Mesothelial cell of epicardium (in vitro differentiated cells): ENCODE measurements at regions not wholly inside any gene's neighbourhood (a gene's known extent, or its start where the extent isn't known, plus 50 kb on each side); places are given as distances from the start of the nearest gene placed in this dataset.

Experiments used
- DNase-seq, 2 experiments: peaks; one replicate each; pipeline ENCODE4 v3.0.0; 2021; ENCODE audit warnings: low spot score in 2 of 2; ENCODE audit not compliant: unreplicated experiment in 2 of 2
- H3K27ac Mint-ChIP-seq: 2 replicates; pipeline ENCODE4 v1.8.0; 2021; ENCODE audit warnings: mixed read lengths
- H3K27me3 Mint-ChIP-seq: 2 replicates; pipeline ENCODE4 v1.8.0; 2021; ENCODE audit warnings: low read depth, mixed read lengths
- H3K36me3 Mint-ChIP-seq: 2 replicates; pipeline ENCODE4 v1.8.0; 2021; ENCODE audit warnings: mixed read lengths
- H3K4me1 Mint-ChIP-seq: 2 replicates; pipeline ENCODE4 v1.8.0; 2021; ENCODE audit warnings: mixed read lengths
- H3K4me3 Mint-ChIP-seq: 2 replicates; pipeline ENCODE4 v1.8.0; 2021; ENCODE audit warnings: mild to moderate bottlenecking, moderate library complexity, mixed read lengths
- H3K9me3 Mint-ChIP-seq: 2 replicates; pipeline ENCODE4 v1.8.0; 2021; ENCODE audit warnings: mixed read lengths
- TF ChIP-seq, protein P1 (sequence below): fragments of 200-600 bp; sonication (generic); IDR thresholded peaks from one replicate; pipeline ENCODE4 v1.5.0; 2021; ENCODE audit warnings: antibody characterized with exemption; ENCODE audit not compliant: unreplicated experiment

GRCh38 chr2:175462246-175462645 is 280.7 kb upstream of the ATP5MC3 start:
- TF ChIP-seq, protein P1, sequence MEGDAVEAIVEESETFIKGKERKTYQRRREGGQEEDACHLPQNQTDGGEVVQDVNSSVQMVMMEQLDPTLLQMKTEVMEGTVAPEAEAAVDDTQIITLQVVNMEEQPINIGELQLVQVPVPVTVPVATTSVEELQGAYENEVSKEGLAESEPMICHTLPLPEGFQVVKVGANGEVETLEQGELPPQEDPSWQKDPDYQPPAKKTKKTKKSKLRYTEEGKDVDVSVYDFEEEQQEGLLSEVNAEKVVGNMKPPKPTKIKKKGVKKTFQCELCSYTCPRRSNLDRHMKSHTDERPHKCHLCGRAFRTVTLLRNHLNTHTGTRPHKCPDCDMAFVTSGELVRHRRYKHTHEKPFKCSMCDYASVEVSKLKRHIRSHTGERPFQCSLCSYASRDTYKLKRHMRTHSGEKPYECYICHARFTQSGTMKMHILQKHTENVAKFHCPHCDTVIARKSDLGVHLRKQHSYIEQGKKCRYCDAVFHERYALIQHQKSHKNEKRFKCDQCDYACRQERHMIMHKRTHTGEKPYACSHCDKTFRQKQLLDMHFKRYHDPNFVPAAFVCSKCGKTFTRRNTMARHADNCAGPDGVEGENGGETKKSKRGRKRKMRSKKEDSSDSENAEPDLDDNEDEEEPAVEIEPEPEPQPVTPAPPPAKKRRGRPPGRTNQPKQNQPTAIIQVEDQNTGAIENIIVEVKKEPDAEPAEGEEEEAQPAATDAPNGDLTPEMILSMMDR: no peak
- Mint-ChIP-seq H3K4me1 (no peaks in the 10 kb centered on the region), H3K36me3 (no peaks in the 10 kb centered on the region), H3K9me3 (peaks cover 20% of the 10 kb centered on the region), H3K4me3 (no peak overlapping the region), H3K27me3 (peaks cover 4% of the 10 kb centered on the region), H3K27ac (no peak overlapping the region)
- no peak for DNase-seq

- TF ChIP-seq, protein P1: no peak
- no peak for DNase-seq
- no peak overlapping the region for H3K27ac Mint-ChIP-seq
- peaks cover 20% of the 10 kb centered on the region for H3K9me3 Mint-ChIP-seq
- H3K4me1 Mint-ChIP-seq: no peaks in the 10 kb centered on the region
- H3K4me3 Mint-ChIP-seq: no peak overlapping the region
- H3K36me3 Mint-ChIP-seq: no peaks in the 10 kb centered on the region
- peaks cover 4% of the 10 kb centered on the region for H3K27me3 Mint-ChIP-seq
Observed at GRCh38 chr2:175461839-175462238, 280.3 kb upstream of the ATP5MC3 start.

- Mint-ChIP-seq H3K4me1 (no peaks in the 10 kb centered on the region), H3K27ac (no peak overlapping the region), H3K36me3 (no peaks in the 10 kb centered on the region), H3K9me3 (peaks cover 20% of the 10 kb centered on the region), H3K27me3 (peaks cover 2% of the 10 kb centered on the region), H3K4me3 (no peak overlapping the region)
- DNase-seq: no peak
- TF ChIP-seq, protein P1: no peak
Observed at GRCh38 chr2:175457895-175458448, 276.5 kb upstream of the ATP5MC3 start.

DNA sequence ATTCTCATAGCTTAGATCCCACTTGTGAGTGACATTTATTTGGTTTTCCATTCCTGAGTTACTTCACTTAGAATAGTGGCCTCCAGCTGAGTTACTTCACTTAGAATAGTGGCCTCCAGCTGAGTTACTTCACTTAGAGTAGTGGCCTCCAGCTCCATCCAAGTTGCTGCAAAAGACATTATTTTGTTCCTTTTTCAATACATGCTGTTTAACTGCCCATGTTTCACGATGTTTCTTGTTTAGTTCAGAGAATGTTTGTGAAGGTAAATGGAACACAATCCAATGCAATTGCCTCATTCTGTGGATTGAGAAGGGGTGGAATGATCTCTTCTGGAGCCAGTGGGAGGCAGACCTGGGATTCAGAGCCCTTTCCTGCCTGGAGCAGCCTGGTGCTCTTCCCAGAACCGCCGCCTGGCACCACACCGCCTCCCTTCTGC is 273.5 kb upstream of the ATP5MC3 start:
- no peaks in the 10 kb centered on the region for H3K36me3 Mint-ChIP-seq
- no peak overlapping the region for H3K4me3 Mint-ChIP-seq
- no peak overlapping the region for H3K27ac Mint-ChIP-seq
- H3K9me3 Mint-ChIP-seq: peaks cover 5% of the 10 kb centered on the region
- TF ChIP-seq, protein P1: no peak
- no peak for DNase-seq
- H3K4me1 Mint-ChIP-seq: no peaks in the 10 kb centered on the region
- H3K27me3 Mint-ChIP-seq: peaks cover 2% of the 10 kb centered on the region

DNA sequence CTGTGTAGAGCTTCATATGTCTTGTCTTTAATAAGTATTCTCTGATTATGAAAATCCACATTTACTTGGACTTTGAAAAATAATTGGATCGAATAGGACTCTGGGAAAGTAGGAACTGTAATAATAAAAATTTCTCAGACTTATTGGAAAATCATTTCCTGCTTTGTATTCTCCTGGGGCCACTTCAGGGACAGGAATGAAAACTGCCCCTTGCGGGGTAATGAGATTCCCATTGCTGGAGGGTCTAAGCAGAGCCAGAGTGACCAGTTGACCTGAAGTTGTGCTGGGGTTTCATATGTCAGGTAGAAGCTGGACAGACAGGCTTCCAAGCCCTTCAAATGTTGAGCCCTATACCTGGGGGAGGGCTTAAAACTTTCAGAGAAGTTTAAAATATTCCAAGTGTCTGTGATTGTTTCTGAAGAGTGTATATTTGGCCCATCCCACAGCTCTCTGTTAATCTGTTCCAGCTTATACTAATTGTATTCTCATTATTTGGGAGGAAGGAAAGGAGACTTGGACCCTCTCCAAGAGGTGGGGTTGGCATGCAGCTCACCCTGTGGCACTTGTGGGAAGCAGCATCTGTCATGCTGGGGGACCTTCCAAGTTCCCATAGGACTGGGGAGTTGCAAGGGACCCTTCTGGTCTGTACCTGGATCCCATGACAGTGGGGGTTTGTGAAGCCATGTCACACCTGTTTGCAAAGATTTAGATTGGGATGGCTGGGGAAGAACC is 268.7 kb upstream of the ATP5MC3 start:
- Mint-ChIP-seq H3K9me3 (no peaks in the 10 kb centered on the region), H3K36me3 (no peaks in the 10 kb centered on the region), H3K4me3 (no peak overlapping the region), H3K27me3 (peaks cover 3% of the 10 kb centered on the region), H3K27ac (no peak overlapping the region), H3K4me1 (no peaks in the 10 kb centered on the region)
- TF ChIP-seq, protein P1: no peak
- DNase-seq: no peak
